Hepatocyte (in vitro differentiated cells): ENCODE measurements at regions not wholly inside any gene's neighbourhood (a gene's known extent, or its start where the extent isn't known, plus 50 kb on each side); places are given as distances from the start of the nearest gene placed in this dataset.
"Not testable (repeated sequence)": the region's sequence is repeated elsewhere in the genome, so short reads cannot be mapped to it uniquely, and the experiment has no call there.

Source experiments
- DNase-seq: peaks from one replicate; pipeline ENCODE4 v3.0.0-alpha.2; 2016; ENCODE audit warnings: low spot score
- H2AFZ ChIP-seq: fragments of 200-600 bp; sonication (generic); 2 replicates; pipeline ENCODE4 v1.6.0; 2016; ENCODE audit warnings: antibody characterized with exemption, mild to moderate bottlenecking
- H3K27ac ChIP-seq: fragments of 200-600 bp; sonication (generic); 2 replicates; pipeline ENCODE4 v1.5.1; 2016; ENCODE audit warnings: mild to moderate bottlenecking
- H3K27me3 ChIP-seq: fragments of 200-600 bp; sonication (generic); 2 replicates; pipeline ENCODE4 v1.6.1; 2016
- H3K36me3 ChIP-seq: fragments of 200-600 bp; sonication (generic); replicated peaks from 2 replicates; pipeline ENCODE4 v1.5.1; 2016; ENCODE audit warnings: low read depth; ENCODE audit not compliant: insufficient read depth
- H3K4me1 ChIP-seq: fragments of 200-600 bp; sonication (generic); 2 replicates; pipeline ENCODE4 v1.5.1; 2016; ENCODE audit warnings: mild to moderate bottlenecking, moderate library complexity; ENCODE audit not compliant: insufficient read depth
- H3K4me2 ChIP-seq: fragments of 200-600 bp; sonication (generic); 2 replicates; pipeline ENCODE4 v1.6.0; 2016
- H3K4me3 ChIP-seq: fragments of 200-600 bp; sonication (generic); 2 replicates; pipeline ENCODE4 v1.5.1; 2016; ENCODE audit warnings: mild to moderate bottlenecking
- H3K79me2 ChIP-seq: fragments of 200-600 bp; sonication (generic); 2 replicates; pipeline ENCODE4 v1.6.0; 2017; ENCODE audit warnings: mild to moderate bottlenecking
- H3K9me2 ChIP-seq: fragments of 200-600 bp; sonication (generic); replicated peaks from 2 replicates; pipeline ENCODE4 v1.6.0; 2017; ENCODE audit warnings: mild to moderate bottlenecking; ENCODE audit not compliant: insufficient read depth
- H3K9me3 ChIP-seq: fragments of 200-600 bp; sonication (generic); 2 replicates; pipeline ENCODE4 v1.5.1; 2016; ENCODE audit warnings: low read depth, mild to moderate bottlenecking
- H4K20me1 ChIP-seq: fragments of 200-600 bp; sonication (generic); 2 replicates; pipeline ENCODE4 v1.6.0; 2016; ENCODE audit warnings: mild to moderate bottlenecking; ENCODE audit not compliant: insufficient read depth, poor library complexity, severe bottlenecking
- CTCF ChIP-seq: fragments of 200-600 bp; sonication (generic); IDR thresholded peaks from 2 replicates; pipeline ENCODE4 v1.5.1; 2016; ENCODE audit warnings: antibody characterized with exemption, mild to moderate bottlenecking; ENCODE audit not compliant: poor library complexity
- EZH2 ChIP-seq: fragments of 200-600 bp; sonication (generic); IDR thresholded peaks from 2 replicates; pipeline ENCODE4 v1.6.1; 2016; ENCODE audit warnings: antibody characterized with exemption, mild to moderate bottlenecking, borderline replicate concordance
- EZH2phosphoT487 ChIP-seq: fragments of 200-600 bp; sonication (generic); IDR thresholded peaks from one replicate; pipeline ENCODE4 v1.6.1; 2018; ENCODE audit warnings: antibody characterized with exemption, mild to moderate bottlenecking, low read depth, moderate library complexity; ENCODE audit not compliant: unreplicated experiment, severe bottlenecking
- WGBS: methylation state at CpG from one replicate; pipeline ENCODE4 v1.1.6; 2016; ENCODE audit warnings: low lambda C conversion rate; ENCODE audit errors: missing lambda C conversion rate; 5-methylcytosine and 5-hydroxymethylcytosine counted together

DNA sequence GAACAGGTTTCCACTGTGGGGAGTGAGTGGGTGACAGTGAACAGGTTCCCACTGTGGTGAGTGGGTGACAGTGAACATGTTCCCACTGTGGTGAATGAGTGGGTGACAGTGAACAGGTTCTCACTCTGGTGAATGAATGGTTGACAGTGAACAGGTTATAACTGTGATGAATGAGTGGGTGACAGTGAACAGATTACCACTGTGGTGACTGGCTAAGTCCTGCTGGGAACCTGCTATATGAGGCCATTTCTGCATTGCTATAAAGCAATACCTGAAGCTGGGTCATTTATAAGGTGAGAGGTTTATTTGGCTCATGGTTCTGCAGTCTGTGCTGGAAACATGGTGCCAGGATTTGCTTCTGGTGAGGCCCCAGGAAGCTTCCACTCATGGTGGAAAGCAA is 637.1 kb downstream of the UQCRFS1 start:
- TF ChIP-seq EZH2phosphoT487 (no peak), EZH2 (no peak), CTCF (no peak)
- Histone ChIP-seq H3K4me1 (no peaks in the 10 kb centered on the region), H3K9me2 (no peaks in the 10 kb centered on the region), H3K9me3 (no peaks in the 10 kb centered on the region), H2AFZ (no peak overlapping the region), H3K27me3 (no peaks in the 10 kb centered on the region), H3K79me2 (no peaks in the 10 kb centered on the region), H4K20me1 (no peaks in the 10 kb centered on the region), H3K36me3 (no peaks in the 10 kb centered on the region), H3K4me3 (no peak overlapping the region), H3K4me2 (no peak overlapping the region), H3K27ac (no peak overlapping the region)
- DNase-seq, result no peak

- not testable (repeated sequence) for H2AFZ ChIP-seq, H3K27ac ChIP-seq, H4K20me1 ChIP-seq, H3K36me3 ChIP-seq, H3K4me1 ChIP-seq, H3K27me3 ChIP-seq, H3K4me2 ChIP-seq, H3K9me2 ChIP-seq, H3K79me2 ChIP-seq, H3K9me3 ChIP-seq, DNase-seq, H3K4me3 ChIP-seq
Observed at GRCh38 chr19:28575312-28575711, 637.6 kb downstream of the UQCRFS1 start.

GRCh38 chr19:28574212-28574611 is 638.7 kb downstream of the UQCRFS1 start:
- Histone ChIP-seq H3K36me3 (no peaks in the 10 kb centered on the region), H3K27ac (no peak overlapping the region), H3K79me2 (no peaks in the 10 kb centered on the region), H3K4me1 (no peaks in the 10 kb centered on the region), H3K4me2 (no peak overlapping the region), H3K27me3 (no peaks in the 10 kb centered on the region), H4K20me1 (no peaks in the 10 kb centered on the region), H2AFZ (no peak overlapping the region), H3K9me3 (no peaks in the 10 kb centered on the region), H3K9me2 (no peaks in the 10 kb centered on the region), H3K4me3 (no peak overlapping the region)
- no peak for TF ChIP-seq EZH2phosphoT487
- TF ChIP-seq CTCF, result no peak
- TF ChIP-seq EZH2, result no peak
- WGBS, result 93% methylated on average over 4 of the region's 4 CpGs
- DNase-seq, result no peak

DNA sequence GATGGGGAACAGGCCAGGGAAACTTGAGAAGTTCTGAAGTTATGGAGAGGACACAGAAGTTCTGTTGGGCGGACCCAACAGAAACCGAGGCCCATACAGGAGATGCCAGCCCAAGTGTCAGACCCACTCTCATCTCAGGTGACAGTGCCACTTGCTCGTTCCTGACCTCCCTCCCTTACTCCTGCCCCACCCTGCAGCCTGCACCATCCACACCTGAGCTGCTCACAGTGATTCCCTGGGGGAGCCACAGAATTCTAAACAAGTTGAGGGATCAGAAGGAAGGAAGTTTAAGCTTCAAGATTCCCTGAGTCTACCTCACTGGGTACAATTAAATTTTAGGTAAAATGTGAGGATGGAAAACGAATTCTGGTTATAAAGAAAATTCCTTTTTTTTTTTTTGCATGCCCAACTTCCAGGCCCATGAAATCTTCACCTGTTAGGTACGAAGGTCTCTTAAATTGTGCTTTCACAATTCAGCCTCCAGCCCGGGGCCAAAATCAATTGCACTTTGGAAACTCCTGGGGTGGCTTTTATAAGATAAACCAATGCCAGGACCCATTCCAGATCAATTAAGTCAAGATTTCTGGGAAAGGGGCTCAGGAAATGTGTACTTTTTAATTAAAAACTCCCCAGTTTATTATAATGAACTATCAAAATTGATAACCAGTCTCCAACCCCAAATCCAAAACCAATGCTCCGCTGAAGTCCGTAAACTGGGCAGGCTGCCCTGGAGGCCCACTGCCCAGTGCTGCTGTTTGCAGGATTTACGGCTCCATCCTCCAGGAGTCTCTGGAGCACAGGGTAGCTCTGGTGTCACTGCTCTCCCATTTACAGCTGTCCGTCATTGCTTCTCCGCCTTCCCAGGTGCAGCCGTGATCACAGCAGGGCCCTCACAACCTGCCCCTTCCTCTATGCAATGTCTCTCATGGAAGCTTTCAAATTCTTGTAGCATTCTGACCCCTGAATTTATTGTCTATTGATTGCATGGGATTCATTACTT is 643.5 kb downstream of the UQCRFS1 start:
- Histone ChIP-seq H3K79me2 (no peaks in the 10 kb centered on the region), H3K4me1 (no peaks in the 10 kb centered on the region), H3K4me3 (no peak overlapping the region), H3K9me3 (no peaks in the 10 kb centered on the region), H3K27ac (no peak overlapping the region), H2AFZ (no peak overlapping the region), H4K20me1 (no peaks in the 10 kb centered on the region), H3K27me3 (no peaks in the 10 kb centered on the region), H3K9me2 (no peaks in the 10 kb centered on the region), H3K36me3 (no peaks in the 10 kb centered on the region), H3K4me2 (no peak overlapping the region)
- DNase-seq, result no peak
- WGBS, result 72% methylated on average over 12 of the region's 12 CpGs
- TF ChIP-seq EZH2phosphoT487, result no peak
- TF ChIP-seq CTCF, result no peak
